ENCODE measurements at regions not wholly inside any gene's neighbourhood (a gene's known extent, or its start where the extent isn't known, plus 50 kb on each side); places are given as distances from the start of the nearest gene placed in this dataset.

GRCh38 chr6:110550353-110550752 lies 73.9 kb upstream of the SLC22A16 start:
- TF ChIP-seq CTCF (IDR thresholded peaks at IDR 0.05) (no peak), POLR2AphosphoS5 (IDR thresholded peaks at IDR 0.05) (no peak)
